ENCODE measurements at regions not wholly inside any gene's neighbourhood (a gene's known extent, or its start where the extent isn't known, plus 50 kb on each side); places are given as distances from the start of the nearest gene placed in this dataset.

GRCh38 chr2:118168615-118169014 is 80.3 kb downstream of the INSIG2 start:
- TF ChIP-seq CTCF (IDR thresholded peaks at IDR 0.05) = no peak
- TF ChIP-seq POLR2A (IDR thresholded peaks at IDR 0.05) = no peak

All from adrenal gland (tissue), 5 donors.